ENCODE measurements at regions not wholly inside any gene's neighbourhood (a gene's known extent, or its start where the extent isn't known, plus 50 kb on each side); places are given as distances from the start of the nearest gene placed in this dataset.

- no peak for TF ChIP-seq ZNF8 (CRISPR knock-in tag; IDR thresholded peaks at IDR 0.05)
- no peak for TF ChIP-seq CSDC2 (CRISPR knock-in tag; IDR thresholded peaks at IDR 0.05)
- TF ChIP-seq CSRNP3 (CRISPR knock-in tag; IDR thresholded peaks at IDR 0.05) = no peak
- no peak for TF ChIP-seq TCF4 (CRISPR knock-in tag; IDR thresholded peaks at IDR 0.05; ENCODE audit: borderline replicate concordance)
- no peak for TF ChIP-seq CREB5 (CRISPR knock-in tag; IDR thresholded peaks at IDR 0.05; ENCODE audit: low read depth)
- TF ChIP-seq PPARA (CRISPR knock-in tag; IDR thresholded peaks at IDR 0.05; ENCODE audit: borderline replicate concordance) = no peak
- no peak for TF ChIP-seq ESRRG (CRISPR knock-in tag; IDR thresholded peaks at IDR 0.05)
- TF ChIP-seq BACH2 (CRISPR knock-in tag; IDR thresholded peaks at IDR 0.05; ENCODE audit: borderline replicate concordance) = no peak
- no peak for ATAC-seq
Observed at GRCh38 chr3:177290633-177291032, 93.4 kb upstream of the TBL1XR1 start.

- ATAC-seq = no peak; the same call in 2 of the 3 replicates
- TF ChIP-seq ZNF565 (CRISPR knock-in tag; conservative IDR thresholded peaks at IDR 0.05; ENCODE audit: low read depth) (no peak), GLIS3 (CRISPR knock-in tag; IDR thresholded peaks at IDR 0.05) (no peak), SNAI2 (CRISPR knock-in tag; IDR thresholded peaks at IDR 0.05) (no peak)
- TF ChIP-seq, protein P1, sequence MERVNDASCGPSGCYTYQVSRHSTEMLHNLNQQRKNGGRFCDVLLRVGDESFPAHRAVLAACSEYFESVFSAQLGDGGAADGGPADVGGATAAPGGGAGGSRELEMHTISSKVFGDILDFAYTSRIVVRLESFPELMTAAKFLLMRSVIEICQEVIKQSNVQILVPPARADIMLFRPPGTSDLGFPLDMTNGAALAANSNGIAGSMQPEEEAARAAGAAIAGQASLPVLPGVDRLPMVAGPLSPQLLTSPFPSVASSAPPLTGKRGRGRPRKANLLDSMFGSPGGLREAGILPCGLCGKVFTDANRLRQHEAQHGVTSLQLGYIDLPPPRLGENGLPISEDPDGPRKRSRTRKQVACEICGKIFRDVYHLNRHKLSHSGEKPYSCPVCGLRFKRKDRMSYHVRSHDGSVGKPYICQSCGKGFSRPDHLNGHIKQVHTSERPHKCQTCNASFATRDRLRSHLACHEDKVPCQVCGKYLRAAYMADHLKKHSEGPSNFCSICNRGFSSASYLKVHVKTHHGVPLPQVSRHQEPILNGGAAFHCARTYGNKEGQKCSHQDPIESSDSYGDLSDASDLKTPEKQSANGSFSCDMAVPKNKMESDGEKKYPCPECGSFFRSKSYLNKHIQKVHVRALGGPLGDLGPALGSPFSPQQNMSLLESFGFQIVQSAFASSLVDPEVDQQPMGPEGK (CRISPR knock-in tag; IDR thresholded peaks at IDR 0.05; ENCODE audit: borderline replicate concordance) = no peak
Observed at GRCh38 chr3:177294221-177294620, 96.9 kb upstream of the TBL1XR1 start.

- ATAC-seq = no peak
- TF ChIP-seq ZNF8 (CRISPR knock-in tag; IDR thresholded peaks at IDR 0.05) (no peak), CREB5 (CRISPR knock-in tag; IDR thresholded peaks at IDR 0.05; ENCODE audit: low read depth) (no peak), ZC3H10 (CRISPR knock-in tag; IDR thresholded peaks at IDR 0.05) (no peak), SNAI2 (CRISPR knock-in tag; IDR thresholded peaks at IDR 0.05) (no peak), POU6F1 (CRISPR knock-in tag; IDR thresholded peaks at IDR 0.05; ENCODE audit: borderline replicate concordance, low read depth) (no peak), CSRNP3 (CRISPR knock-in tag; IDR thresholded peaks at IDR 0.05) (no peak), ESRRG (CRISPR knock-in tag; IDR thresholded peaks at IDR 0.05) (no peak), ARNTL (CRISPR knock-in tag; IDR thresholded peaks at IDR 0.05; ENCODE audit: borderline replicate concordance, low read depth) (no peak), OSR1 (CRISPR knock-in tag; IDR thresholded peaks at IDR 0.05) (no peak), TCF4 (CRISPR knock-in tag; IDR thresholded peaks at IDR 0.05; ENCODE audit: borderline replicate concordance) (no peak), TOX (CRISPR knock-in tag; IDR thresholded peaks at IDR 0.05; ENCODE audit: borderline replicate concordance) (no peak)
- TF ChIP-seq, protein P1 (CRISPR knock-in tag; IDR thresholded peaks at IDR 0.05; ENCODE audit: borderline replicate concordance) = no peak
Observed at GRCh38 chr3:177295116-177295515, 97.8 kb upstream of the TBL1XR1 start.

All from SK-N-SH treated with all-trans-retinoic acid at 6 μM for 48 hours (cell line).